Superior temporal gyrus (tissue), 1 donor: ENCODE measurements at regions not wholly inside any gene's neighbourhood (a gene's known extent, or its start where the extent isn't known, plus 50 kb on each side); places are given as distances from the start of the nearest gene placed in this dataset.
"Not testable (repeated sequence)": the region's sequence is repeated elsewhere in the genome, so short reads cannot be mapped to it uniquely, and the experiment has no call there.

Experiments
- DNase-seq: peaks from one replicate; pipeline ENCODE4 v3.0.0-alpha.2; 2016; ENCODE audit errors: extremely low spot score

- DNase-seq, result no peak
Measured at GRCh38 chr4:173766171-173766600, 236.2 kb upstream of the HAND2 start.

- no peak for DNase-seq
Measured at GRCh38 chr4:173765751-173766150, 235.7 kb upstream of the HAND2 start.

GRCh38 chr4:173763389-173763788, 233.4 kb upstream of the HAND2 start:
- DNase-seq, result no peak

GRCh38 chr4:173761938-173762337, 231.9 kb upstream of the HAND2 start:
- no peak for DNase-seq

GRCh38 chr4:173761236-173761635, 231.2 kb upstream of the HAND2 start:
- DNase-seq, result no peak

- no peak for DNase-seq
Measured at GRCh38 chr4:173758132-173758531, 228.1 kb upstream of the HAND2 start.

- DNase-seq, result no peak
Measured at GRCh38 chr4:173753408-173753807, 223.4 kb upstream of the HAND2 start.

- no peak for DNase-seq
Measured at GRCh38 chr4:173752610-173753230, 222.7 kb upstream of the HAND2 start.

- DNase-seq, result no peak
Measured at GRCh38 chr4:173748353-173748752, 218.3 kb upstream of the HAND2 start.

- DNase-seq, result no peak
Measured at GRCh38 chr4:173747537-173748257, 217.7 kb upstream of the HAND2 start.

GRCh38 chr4:173746424-173746823, 216.4 kb upstream of the HAND2 start:
- DNase-seq, result no peak

GRCh38 chr4:173745765-173746164, 215.7 kb upstream of the HAND2 start:
- no peak for DNase-seq

- DNase-seq, result no peak
Measured at GRCh38 chr4:173736840-173737239, 206.8 kb upstream of the HAND2 start.

GRCh38 chr4:173735585-173735984, 205.6 kb upstream of the HAND2 start:
- DNase-seq, result no peak

- DNase-seq, result no peak
Measured at GRCh38 chr4:173735049-173735448, 205.0 kb upstream of the HAND2 start.

- no peak for DNase-seq
Measured at GRCh38 chr4:173731257-173731656, 201.2 kb upstream of the HAND2 start.

GRCh38 chr4:173722075-173722474, 192.0 kb upstream of the HAND2 start:
- no peak for DNase-seq

- not testable (repeated sequence) for DNase-seq
Measured at GRCh38 chr4:173718504-173718903, 188.5 kb upstream of the HAND2 start.

- DNase-seq, result no peak
Measured at GRCh38 chr4:173717581-173717980, 187.6 kb upstream of the HAND2 start.

- no peak for DNase-seq
Measured at GRCh38 chr4:173714456-173714855, 184.4 kb upstream of the HAND2 start.

- no peak for DNase-seq
Measured at GRCh38 chr4:173713026-173713425, 183.0 kb upstream of the HAND2 start.

GRCh38 chr4:173707658-173708419, 177.8 kb upstream of the HAND2 start:
- no peak for DNase-seq

GRCh38 chr4:173704201-173704600, 174.2 kb upstream of the HAND2 start:
- DNase-seq, result no peak
